ENCODE measurements at regions not wholly inside any gene's neighbourhood (a gene's known extent, or its start where the extent isn't known, plus 50 kb on each side); places are given as distances from the start of the nearest gene placed in this dataset.
"Not testable (repeated sequence)": the region's sequence is repeated elsewhere in the genome, so short reads cannot be mapped to it uniquely, and the experiment has no call there.

DNA sequence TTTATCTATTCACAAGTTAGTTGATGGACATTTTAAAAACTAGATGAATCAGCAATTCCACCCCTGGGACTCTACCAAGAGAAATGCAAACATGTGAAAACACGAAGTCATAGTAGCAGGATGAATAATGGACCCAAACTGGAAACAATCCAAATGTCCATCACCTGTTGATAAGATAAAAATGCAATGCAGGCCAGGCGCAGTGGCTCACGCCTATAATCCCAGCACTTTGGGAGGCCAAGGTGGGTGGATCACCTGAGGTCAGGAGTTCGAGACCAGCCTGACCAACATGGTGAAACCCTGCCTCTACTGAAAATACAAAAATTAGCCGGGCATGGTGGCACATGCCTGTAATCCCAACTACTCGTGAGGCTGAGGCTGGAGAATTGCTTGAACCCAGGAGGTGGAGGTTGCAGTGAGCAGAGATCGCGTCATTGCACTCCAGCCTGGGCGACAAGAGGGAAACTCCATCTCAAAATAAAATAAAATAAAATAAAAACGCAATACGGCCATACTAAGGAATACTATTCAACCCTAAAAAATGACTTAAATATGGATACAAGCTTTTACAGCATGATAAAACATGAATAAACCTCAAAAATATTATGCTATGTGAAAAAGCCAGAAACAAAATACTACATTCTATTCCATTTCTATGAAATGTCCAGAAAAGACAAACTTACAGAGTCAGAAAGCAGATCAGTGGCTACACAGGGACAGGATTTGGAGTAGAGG lies 61.6 kb upstream of the BACH2 start:
- TF ChIP-seq POLR2A (IDR thresholded peaks at IDR 0.05; ENCODE audit: low read length); GATA1 (IDR thresholded peaks at IDR 0.05; ENCODE audit: low read depth, low read length): not testable (repeated sequence)

Measured in erythroblast (primary cell).